ENCODE measurements at regions not wholly inside any gene's neighbourhood (a gene's known extent, or its start where the extent isn't known, plus 50 kb on each side); places are given as distances from the start of the nearest gene placed in this dataset.
"Not testable (repeated sequence)": the region's sequence is repeated elsewhere in the genome, so short reads cannot be mapped to it uniquely, and the experiment has no call there.

GRCh38 chr12:93094222-93094621 is 165.1 kb upstream of the EEA1 start:
- H3K9me3 ChIP-seq (ENCODE audit: insufficient read depth in 2 of 2, low read depth in 1 of 2, low read length in 1 of 2); H2BK15ac ChIP-seq (ENCODE audit: low read length); H3K36me3 ChIP-seq (ENCODE audit: control insufficient read depth in 2 of 4, insufficient read depth in 4 of 4, low read length in 3 of 4); H3K79me2 ChIP-seq (ENCODE audit: control insufficient read depth in 1 of 2, insufficient read depth in 2 of 2, low read length in 2 of 2); H3K4me2 ChIP-seq (ENCODE audit: insufficient read depth in 1 of 2, low read depth in 2 of 2, low read length in 2 of 2); H2BK20ac ChIP-seq (ENCODE audit: low read length); H3K4ac ChIP-seq (replicated peaks; ENCODE audit: insufficient read length, low read depth, low read length); H3K23ac ChIP-seq (ENCODE audit: insufficient read length); H2BK5ac ChIP-seq (ENCODE audit: low read depth, low read length); H3K14ac ChIP-seq (ENCODE audit: insufficient read length); H3K27ac ChIP-seq (ENCODE audit: low read depth, low read length); H3K79me1 ChIP-seq (ENCODE audit: low read depth, low read length); H3K4me3 ChIP-seq (ENCODE audit: extremely low read depth in 1 of 4, insufficient read depth in 2 of 4, low read depth in 3 of 4, low read length in 4 of 4); H2AK5ac ChIP-seq (ENCODE audit: low read depth, low read length); H2BK12ac ChIP-seq (ENCODE audit: low read depth, low read length); H3K9ac ChIP-seq (replicated peaks in 1 of 4; ENCODE audit: extremely low read depth in 1 of 4, low read depth in 3 of 4, low read length in 3 of 4); CTCF ChIA-PET (ENCODE audit: partially characterized antibody); FAIRE-seq; POLR2A ChIA-PET (ENCODE audit: partially characterized antibody); H2BK120ac ChIP-seq (replicated peaks; ENCODE audit: low read depth, low read length); H3K4me1 ChIP-seq (replicated peaks in 1 of 4; ENCODE audit: control insufficient read depth in 3 of 4, insufficient read depth in 4 of 4, low read length in 3 of 4); H4K8ac ChIP-seq (ENCODE audit: extremely low read depth, insufficient read depth, low read length); H4K5ac ChIP-seq (ENCODE audit: insufficient read length, low read depth, low read length); H3K27me3 ChIP-seq (replicated peaks in 1 of 4; ENCODE audit: control insufficient read depth in 3 of 4, extremely low read depth in 1 of 4, insufficient read depth in 3 of 4, low read length in 3 of 4); H3K18ac ChIP-seq (ENCODE audit: extremely low read depth, low read length); H4K91ac ChIP-seq (replicated peaks; ENCODE audit: insufficient read length, low read length); H4K20me1 ChIP-seq (replicated peaks in 1 of 2; ENCODE audit: control insufficient read depth in 1 of 2, insufficient read depth in 2 of 2, low read length in 2 of 2); H3K23me2 ChIP-seq (ENCODE audit: low read depth, low read length); H2AFZ ChIP-seq (ENCODE audit: low read length); DNase-seq (ENCODE audit: low read depth in 1 of 2, low spot score in 2 of 2); H3K56ac ChIP-seq (replicated peaks; ENCODE audit: insufficient read length, low read depth, low read length): not testable (repeated sequence)
- 95% methylated on average over 6 of the region's 9 CpGs; no CpG with 5 or more reads in 1 of the 2 experiments for WGBS, 2 experiments (ENCODE audit: extremely low coverage in 1 of 2, insufficient coverage in 1 of 2, insufficient read length in 1 of 2, insufficient replicate concordance in 2 of 2, low coverage in 1 of 2, low lambda C conversion rate in 2 of 2, missing lambda C conversion rate in 1 of 2)

Measured in H1 (cell line).